ENCODE measurements at regions not wholly inside any gene's neighbourhood (a gene's known extent, or its start where the extent isn't known, plus 50 kb on each side); places are given as distances from the start of the nearest gene placed in this dataset.
"Not testable (repeated sequence)": the region's sequence is repeated elsewhere in the genome, so short reads cannot be mapped to it uniquely, and the experiment has no call there.

GRCh38 chrX:107296184-107296583 lies 89.8 kb downstream of the DNAAF6 start:
- not testable (repeated sequence) for H3K27ac ChIP-seq; DNase-seq (ENCODE audit: low read depth, low spot score)

DNA sequence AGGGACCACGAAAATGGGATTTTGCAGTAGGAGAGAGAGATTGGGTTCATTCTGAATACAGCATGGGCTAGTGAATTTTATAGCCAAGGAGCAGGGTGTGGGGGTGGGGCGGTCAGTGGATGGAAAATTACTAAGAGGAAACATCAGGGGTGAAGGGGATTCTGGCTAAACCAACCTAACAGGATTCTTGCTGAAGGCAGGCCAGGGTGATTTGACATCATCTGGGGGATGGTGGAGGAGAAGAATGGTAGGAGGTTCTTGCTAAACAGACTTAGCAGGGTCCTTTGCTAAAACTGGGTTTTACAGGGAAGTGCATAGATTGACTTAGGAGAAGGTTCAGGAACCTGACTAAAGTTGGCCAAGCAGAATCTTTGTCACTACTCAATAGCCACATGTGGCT lies 91.9 kb downstream of the DNAAF6 start:
- no peak overlapping the region for H3K27ac ChIP-seq
- DNase-seq (ENCODE audit: low read depth, low spot score) = no peak

GRCh38 chrX:107301253-107301652 lies 94.8 kb downstream of the DNAAF6 start:
- no peak overlapping the region for H3K27ac ChIP-seq
- DNase-seq (ENCODE audit: low read depth, low spot score) = no peak

GRCh38 chrX:107304141-107304540 lies 97.7 kb downstream of the DNAAF6 start:
- H3K27ac ChIP-seq = no peak overlapping the region
- DNase-seq (ENCODE audit: low read depth, low spot score) = no peak

- no peak overlapping the region for H3K27ac ChIP-seq
- no peak for DNase-seq (ENCODE audit: low read depth, low spot score)
Observed at GRCh38 chrX:107323786-107324492, 117.5 kb downstream of the DNAAF6 start.

DNA sequence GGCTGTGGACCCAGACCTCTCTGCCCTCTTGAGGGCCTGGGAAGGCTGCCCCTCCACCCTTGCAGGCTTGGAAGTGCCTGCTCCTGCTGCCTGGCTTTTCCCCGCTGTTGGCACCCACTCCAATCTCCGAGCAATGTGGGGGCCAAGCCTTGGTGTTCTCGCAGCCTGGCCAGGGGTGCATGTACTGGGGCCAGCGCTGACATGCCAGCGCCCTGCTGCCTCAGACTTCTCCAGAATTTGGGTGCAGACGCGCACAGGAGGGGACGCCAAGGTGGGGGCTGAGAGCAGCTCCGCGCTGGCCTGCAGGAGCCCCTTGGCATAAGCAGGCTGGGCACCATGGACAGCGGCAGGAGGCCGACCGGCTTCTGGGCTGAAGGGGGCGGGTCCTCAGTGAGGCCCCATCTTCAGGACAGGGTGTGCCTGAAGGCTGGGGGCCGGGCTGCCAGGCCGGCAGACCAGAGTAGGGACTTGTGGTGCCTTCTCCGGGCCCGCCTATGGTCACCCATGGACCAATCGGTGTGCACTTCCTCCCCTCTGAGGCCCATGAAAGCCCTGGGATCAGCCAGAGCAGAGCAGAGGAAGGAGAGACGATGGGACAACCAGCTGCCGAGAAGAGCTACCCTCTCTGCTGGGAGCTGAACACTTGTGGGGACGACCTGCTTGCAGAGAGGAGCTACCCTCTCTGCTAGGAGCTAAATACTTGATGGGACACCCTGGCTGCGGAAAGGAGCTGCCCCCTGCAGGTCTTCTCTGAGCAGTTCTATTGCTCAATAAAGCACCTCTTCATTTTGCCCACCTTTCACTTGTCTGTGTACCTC lies 118.3 kb downstream of the DNAAF6 start:
- H3K27ac ChIP-seq = no peak overlapping the region
- no peak for DNase-seq (ENCODE audit: low read depth, low spot score)

GRCh38 chrX:107325467-107325866 lies 119.1 kb downstream of the DNAAF6 start:
- no peak overlapping the region for H3K27ac ChIP-seq
- DNase-seq (ENCODE audit: low read depth, low spot score) = no peak

GRCh38 chrX:107348051-107348450 lies 101.4 kb upstream of the FRMPD3 start:
- no peak overlapping the region for H3K27ac ChIP-seq
- DNase-seq (ENCODE audit: low read depth, low spot score) = no peak

DNA sequence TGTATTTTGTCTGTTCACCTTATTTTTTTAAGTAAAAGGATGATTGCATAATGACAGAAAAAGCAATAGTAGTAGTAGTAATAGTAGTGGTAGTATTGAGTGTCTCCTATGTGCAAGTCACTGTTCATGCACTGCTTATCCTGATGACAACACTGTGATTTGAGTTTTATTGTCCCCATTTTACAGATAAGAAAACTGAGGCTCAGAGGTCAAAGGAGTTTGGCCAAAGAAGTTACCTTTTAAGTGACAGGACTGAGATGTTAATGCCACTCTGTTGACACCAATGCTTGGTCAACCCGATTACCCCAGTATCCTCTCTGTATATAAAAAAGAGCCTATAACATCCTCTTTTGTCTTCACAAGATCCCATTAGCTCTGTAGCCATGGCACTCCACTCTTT lies 100.5 kb upstream of the FRMPD3 start:
- DNase-seq (ENCODE audit: low read depth, low spot score) = no peak
- H3K27ac ChIP-seq = no peak overlapping the region

DNA sequence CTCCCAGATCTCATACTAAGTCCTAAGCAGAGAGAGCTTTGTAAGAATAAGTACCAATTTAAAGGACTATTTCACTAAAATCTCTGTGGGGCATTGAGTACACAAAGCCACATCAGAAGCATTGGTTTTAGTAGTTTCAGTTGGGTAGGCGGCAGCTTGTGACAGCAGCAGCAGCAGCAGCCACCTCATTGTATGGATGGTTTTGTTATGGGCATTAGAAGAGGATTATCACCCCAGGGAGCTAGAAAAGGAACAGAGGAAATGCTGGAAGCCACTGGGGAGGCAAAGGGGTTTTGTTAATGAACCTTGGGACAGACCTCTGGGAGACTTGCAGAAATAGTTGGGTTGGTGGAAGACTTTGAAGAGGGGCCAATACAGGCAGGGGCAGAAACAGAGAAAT lies 93.9 kb upstream of the FRMPD3 start:
- no peak for DNase-seq (ENCODE audit: low read depth, low spot score)
- no peak overlapping the region for H3K27ac ChIP-seq

DNA sequence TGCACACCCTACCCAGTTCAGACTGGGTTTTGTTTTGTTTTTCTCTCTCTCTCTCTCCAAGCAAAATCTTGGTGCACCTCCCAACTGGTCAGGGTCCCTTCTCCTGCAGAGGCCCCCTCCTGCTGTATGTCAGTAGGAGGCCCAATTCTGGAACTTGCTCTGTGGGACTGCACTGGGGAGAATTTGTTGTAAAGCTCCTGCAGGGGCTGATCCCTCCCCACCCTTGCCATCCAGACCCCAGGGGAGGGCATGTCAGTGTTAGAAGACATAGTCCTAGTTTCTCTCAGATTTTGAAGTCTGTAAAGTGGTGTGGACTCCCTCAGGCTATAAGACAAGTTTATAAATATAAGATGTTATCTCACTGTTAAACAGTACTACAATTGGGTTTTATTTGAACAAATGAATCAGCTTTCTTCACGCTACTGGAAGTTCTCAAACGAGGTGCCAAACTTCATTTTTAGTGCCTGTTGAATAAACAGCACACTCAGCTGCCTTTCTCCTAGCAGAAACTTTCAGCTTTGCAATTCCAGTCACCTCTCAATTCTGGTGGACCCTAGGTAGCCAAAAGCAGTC lies 88.6 kb upstream of the FRMPD3 start:
- peak; percentile 0 for DNase-seq (ENCODE audit: low read depth, low spot score)
- no peak overlapping the region for H3K27ac ChIP-seq

DNA sequence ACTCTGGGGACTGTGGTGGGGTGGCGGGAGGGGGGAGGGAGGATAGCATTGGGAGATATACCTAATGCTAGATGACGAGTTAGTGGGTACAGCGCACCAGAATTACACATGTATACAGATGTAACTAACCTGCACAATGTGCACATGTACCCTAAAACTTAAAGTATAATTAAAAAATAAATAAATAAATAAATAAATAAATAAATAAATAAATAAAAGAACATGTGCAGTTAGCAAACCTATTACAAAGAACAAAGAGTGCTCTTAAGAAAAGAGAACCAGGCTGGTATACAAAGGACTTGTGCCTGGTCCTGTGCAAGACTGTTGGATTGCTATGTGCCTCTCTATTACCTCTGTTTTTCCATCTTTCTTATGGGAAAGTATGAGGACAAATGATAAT lies 79.3 kb upstream of the FRMPD3 start:
- not testable (repeated sequence) for DNase-seq (ENCODE audit: low read depth, low spot score); H3K27ac ChIP-seq

GRCh38 chrX:107374132-107374531 lies 75.3 kb upstream of the FRMPD3 start:
- no peak for DNase-seq (ENCODE audit: low read depth, low spot score)
- no peak overlapping the region for H3K27ac ChIP-seq

- no peak for DNase-seq (ENCODE audit: low read depth, low spot score)
- H3K27ac ChIP-seq = no peak overlapping the region
Observed at GRCh38 chrX:107374831-107375230, 74.6 kb upstream of the FRMPD3 start.

DNA sequence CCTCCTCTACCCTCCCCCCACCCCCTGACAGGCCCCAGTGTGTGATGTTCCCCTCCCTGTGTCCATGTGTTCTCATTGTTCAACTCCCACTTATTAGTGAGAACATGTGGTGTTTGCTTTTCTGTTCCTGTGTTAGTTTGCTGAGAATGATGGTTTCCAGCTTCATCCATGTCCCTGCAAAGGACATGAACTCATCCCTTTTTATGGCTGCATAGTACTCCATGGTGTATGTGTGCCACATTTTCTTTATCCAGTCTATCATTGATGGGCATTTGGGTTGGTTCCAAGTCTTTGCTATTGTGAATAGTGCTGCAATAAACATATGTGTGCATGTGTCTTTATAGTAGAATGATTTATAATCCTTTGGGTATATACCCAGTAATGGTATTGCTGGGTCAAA lies 73.3 kb upstream of the FRMPD3 start:
- DNase-seq (ENCODE audit: low read depth, low spot score); H3K27ac ChIP-seq: not testable (repeated sequence)

DNA sequence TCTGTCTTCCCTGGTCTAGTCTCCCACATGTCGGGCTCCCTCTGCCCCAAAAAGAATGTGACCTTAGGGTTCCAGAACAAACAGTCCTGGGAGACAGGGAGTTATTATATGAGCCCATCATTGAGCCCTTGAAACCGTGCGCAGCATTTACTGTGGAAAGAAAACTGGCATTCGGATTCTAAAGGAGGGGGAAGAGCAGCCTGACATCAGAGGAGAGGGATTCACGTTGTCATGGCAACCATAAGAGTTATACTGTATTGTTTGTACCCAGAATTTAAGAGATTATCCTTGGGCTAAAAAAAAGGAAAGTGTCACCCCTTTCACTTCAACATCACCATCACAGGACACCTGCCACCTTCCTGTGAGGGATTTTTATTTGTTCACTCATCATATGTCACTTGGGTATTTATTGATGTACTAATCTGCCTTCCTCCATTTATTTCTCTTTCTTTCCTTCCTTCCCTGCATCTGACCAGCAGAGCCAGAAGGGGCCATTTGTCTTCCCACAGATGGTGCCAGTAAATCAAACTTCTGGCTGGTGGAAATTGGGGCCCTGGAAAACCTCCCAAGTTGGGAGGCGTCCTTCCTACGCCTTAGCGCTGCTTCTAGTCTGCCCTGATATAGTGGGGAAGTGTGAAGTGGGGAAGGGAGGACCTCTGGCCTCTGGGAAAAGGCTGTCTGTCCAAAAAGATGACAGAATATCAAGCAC lies 64.9 kb upstream of the FRMPD3 start:
- no peak for DNase-seq (ENCODE audit: low read depth, low spot score)
- H3K27ac ChIP-seq = no peak overlapping the region

- DNase-seq (ENCODE audit: low read depth, low spot score) = no peak
- no peak overlapping the region for H3K27ac ChIP-seq
Observed at GRCh38 chrX:107389726-107390125, 59.7 kb upstream of the FRMPD3 start.

- not testable (repeated sequence) for DNase-seq (ENCODE audit: low read depth, low spot score)
Observed at GRCh38 chrX:107393656-107394055, 55.8 kb upstream of the FRMPD3 start.

DNA sequence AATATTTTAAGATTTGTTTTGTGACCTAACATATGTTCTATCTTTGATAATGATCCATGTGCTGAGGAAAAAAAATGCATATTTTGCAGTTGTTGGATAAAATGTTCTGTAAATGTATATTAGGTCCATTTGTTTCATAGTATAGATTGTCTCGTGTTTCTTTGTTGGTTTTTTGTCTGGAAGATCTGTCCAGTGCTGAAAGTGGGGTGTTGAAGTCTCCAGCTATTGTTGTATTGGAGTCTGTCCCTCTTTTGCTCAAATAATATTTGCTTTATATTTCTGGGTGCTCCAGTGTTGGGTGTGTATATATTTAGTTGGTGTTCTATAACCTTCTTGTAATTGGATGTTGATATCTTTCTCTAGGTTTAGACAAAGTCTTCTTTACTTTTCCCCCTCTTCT lies 53.2 kb upstream of the FRMPD3 start:
- DNase-seq (ENCODE audit: low read depth, low spot score) = no peak
- H3K27ac ChIP-seq = no peak overlapping the region

More at GRCh38 chrX:107393656-107394055, 55.8 kb upstream of the FRMPD3 start:
- H3K27ac ChIP-seq = not testable (repeated sequence)

GRCh38 chrX:107396783-107397182 lies 52.7 kb upstream of the FRMPD3 start:
- DNase-seq (ENCODE audit: low read depth, low spot score) = no peak
- no peak overlapping the region for H3K27ac ChIP-seq

GRCh38 chrX:107398115-107398514 lies 51.3 kb upstream of the FRMPD3 start:
- DNase-seq (ENCODE audit: low read depth, low spot score) = no peak
- H3K27ac ChIP-seq = no peak overlapping the region

All from epithelial cell of prostate (primary cell).